HG03354 (cell line): ENCODE measurements at regions not wholly inside any gene's neighbourhood (a gene's known extent, or its start where the extent isn't known, plus 50 kb on each side); places are given as distances from the start of the nearest gene placed in this dataset.

Source experiments
- ATAC-seq: cut with Tn5 transposase; IDR thresholded peaks from one replicate; pipeline ENCODE4 v1.9.1; 2021; ENCODE audit warnings: mild to moderate bottlenecking; ENCODE audit not compliant: unreplicated experiment, poor library complexity, severe bottlenecking

GRCh38 chr1:55726994-55727393 lies 511.8 kb upstream of the USP24 start:
- no peak for ATAC-seq

GRCh38 chr1:55725378-55725777 lies 510.2 kb upstream of the USP24 start:
- no peak for ATAC-seq

DNA sequence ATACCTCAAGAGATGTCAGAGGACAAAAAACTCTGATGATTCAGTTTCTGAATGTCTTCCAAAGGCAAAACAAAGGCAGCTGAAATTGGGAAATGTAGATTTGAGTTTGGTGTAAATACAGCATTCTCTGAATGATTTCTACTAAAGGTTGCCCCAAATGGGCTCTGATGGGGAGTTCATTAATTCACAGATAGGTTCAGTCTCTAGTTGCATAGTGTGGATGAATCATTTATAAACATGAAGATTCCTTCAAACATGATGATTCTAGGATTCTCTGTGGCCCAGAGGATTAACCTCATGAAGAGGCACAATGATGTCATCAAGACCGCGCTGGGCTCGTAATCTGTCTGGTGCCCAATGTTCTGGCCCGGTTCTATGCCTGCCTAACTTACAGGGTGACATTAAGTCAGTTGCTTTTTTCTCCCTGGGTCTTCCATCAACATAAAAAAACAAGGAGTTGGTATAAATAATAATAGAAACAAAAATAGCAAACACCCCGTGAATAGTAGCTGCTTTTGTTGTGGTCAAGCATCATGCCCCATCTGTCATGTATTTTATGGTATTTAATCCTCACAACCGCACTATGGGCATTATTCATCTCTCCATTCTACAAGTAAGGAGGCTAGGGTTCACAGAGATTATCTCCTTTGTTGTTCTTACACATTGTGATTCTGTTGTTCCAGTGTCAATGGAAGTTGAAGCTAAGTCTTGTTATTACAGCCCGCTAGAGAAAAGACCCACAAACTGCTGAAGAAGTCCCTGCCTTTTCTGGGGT lies 509.6 kb upstream of the USP24 start:
- ATAC-seq = no peak

GRCh38 chr1:55723001-55723400 lies 507.8 kb upstream of the USP24 start:
- no peak for ATAC-seq

- no peak for ATAC-seq
These were observed 505.1 kb upstream of the USP24 start for GRCh38 chr1:55720261-55720660.

GRCh38 chr1:55718758-55719671 lies 503.9 kb upstream of the USP24 start:
- ATAC-seq = no peak

DNA sequence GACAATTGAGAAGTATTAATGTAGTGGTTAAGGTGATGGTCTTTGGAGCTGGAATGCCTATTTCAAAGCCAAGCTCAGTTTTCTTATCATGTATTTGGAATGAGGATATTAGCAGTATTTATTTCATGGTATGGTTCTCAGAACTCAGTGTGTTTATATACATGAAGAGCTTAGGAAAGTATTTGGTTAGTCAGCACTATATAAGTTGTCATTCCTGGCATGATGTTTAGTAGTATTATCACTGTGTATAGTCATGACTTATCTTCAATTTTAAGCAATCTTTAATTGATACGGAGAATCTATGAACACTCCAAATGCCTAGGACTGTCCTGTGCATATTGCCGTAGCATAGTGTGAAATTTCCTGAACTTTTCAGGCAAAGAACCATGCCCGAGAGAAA lies 501.9 kb upstream of the USP24 start:
- no peak for ATAC-seq

DNA sequence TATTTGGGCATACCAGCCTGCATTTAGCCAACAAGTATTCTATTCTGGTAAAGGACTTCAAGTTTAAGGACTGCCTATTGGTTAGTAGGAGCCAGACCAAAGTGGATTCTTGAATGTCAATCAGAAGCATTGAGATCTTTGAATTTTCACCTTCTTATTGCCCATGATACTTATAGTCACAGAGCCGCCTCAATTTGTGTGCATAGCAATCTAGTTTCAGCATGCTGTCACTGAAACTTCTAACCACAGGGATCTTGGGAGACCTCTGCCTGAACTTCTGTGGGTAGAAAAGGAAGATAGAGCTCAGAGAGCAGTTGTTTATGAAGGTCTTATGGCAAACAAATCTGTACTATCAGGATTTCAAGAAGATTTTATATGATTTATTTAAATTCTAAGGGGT lies 501.4 kb upstream of the USP24 start:
- no peak for ATAC-seq

DNA sequence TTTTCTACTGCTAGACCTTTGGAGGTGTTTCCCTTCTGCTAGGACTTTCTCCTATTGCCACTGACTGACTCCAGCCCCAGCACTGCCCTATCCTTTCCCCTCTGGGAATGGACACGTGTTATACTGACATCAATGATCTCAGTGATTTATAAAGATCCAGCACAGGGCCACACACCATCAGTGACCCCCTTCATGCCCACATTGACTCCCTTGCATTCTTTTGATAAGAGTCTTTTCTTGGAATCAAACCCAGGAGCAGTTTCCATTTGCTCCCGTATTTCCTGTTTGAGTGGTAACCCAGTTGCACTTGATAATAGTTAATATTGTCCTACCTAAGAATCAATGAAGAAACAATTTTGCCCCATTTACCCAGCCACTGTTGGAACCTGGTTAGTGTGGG lies 501.0 kb upstream of the USP24 start:
- no peak for ATAC-seq

- ATAC-seq = no peak
These were observed 499.1 kb upstream of the USP24 start for GRCh38 chr1:55714230-55714629.

GRCh38 chr1:55713516-55713915 lies 498.4 kb upstream of the USP24 start:
- ATAC-seq = no peak

DNA sequence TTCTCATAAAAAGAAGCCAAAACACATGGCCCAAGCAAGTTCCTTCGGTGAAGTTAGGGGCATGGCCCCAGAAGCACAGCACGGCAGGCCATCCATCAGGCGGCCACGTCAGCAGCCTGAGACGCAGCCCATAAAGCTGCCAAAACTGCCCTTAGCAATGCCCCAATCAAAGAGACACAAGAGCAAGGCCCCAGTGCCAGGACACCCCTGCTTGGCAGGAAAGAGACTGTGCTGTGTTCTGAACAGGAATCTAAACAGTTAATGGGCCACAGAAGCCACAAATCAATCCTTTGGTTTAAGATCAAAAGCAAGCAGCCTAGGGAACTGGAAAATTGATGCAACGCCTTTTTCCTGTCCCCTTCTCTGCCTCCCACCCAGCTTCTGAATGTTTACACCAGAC lies 497.0 kb upstream of the USP24 start:
- ATAC-seq = no peak

DNA sequence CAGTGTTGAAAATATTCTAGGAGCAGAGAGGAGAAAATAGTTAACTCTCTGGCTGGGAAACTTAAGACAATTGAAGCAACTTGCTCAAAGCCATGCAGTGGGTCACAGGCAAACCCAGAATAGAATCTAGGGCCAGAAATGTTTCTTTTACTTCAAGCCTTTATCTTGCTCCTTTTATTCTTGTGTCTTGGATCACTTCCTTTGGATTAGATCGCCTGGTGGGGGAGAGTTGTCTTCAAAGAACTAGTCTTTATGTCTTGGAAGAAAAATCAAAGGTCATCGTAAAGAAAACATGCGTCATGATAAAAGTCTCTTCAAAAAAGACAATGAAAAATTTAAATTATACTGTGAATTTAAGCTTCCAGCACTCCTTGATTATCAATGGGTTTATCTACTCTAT lies 493.6 kb upstream of the USP24 start:
- no peak for ATAC-seq

- no peak for ATAC-seq
These were observed 492.7 kb upstream of the USP24 start for GRCh38 chr1:55707846-55708245.

DNA sequence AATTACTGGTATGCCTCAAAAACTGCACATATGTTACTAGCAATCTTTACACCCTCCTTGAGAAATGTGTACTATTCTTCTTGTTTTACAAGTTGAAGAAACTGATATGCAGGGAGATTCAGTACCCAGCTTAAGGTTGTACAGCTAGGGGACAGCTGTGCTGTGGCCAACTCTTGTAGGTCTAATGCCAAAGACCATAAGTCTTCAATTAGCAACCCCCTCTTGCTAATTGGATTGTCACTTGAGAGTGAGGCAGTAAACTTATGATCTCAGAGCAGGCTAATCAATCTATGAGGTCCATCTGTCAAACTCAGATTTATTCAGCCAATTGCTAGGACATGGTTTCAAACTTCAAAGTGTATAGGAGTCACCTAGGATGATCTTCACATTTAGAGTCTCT lies 492.0 kb upstream of the USP24 start:
- no peak for ATAC-seq

- ATAC-seq = no peak
These were observed 491.2 kb upstream of the USP24 start for GRCh38 chr1:55706397-55706796.

GRCh38 chr1:55703726-55704363 lies 488.7 kb upstream of the USP24 start:
- no peak for ATAC-seq

- ATAC-seq = peak; percentile 90
These were observed 486.9 kb upstream of the USP24 start for GRCh38 chr1:55702064-55702463.

DNA sequence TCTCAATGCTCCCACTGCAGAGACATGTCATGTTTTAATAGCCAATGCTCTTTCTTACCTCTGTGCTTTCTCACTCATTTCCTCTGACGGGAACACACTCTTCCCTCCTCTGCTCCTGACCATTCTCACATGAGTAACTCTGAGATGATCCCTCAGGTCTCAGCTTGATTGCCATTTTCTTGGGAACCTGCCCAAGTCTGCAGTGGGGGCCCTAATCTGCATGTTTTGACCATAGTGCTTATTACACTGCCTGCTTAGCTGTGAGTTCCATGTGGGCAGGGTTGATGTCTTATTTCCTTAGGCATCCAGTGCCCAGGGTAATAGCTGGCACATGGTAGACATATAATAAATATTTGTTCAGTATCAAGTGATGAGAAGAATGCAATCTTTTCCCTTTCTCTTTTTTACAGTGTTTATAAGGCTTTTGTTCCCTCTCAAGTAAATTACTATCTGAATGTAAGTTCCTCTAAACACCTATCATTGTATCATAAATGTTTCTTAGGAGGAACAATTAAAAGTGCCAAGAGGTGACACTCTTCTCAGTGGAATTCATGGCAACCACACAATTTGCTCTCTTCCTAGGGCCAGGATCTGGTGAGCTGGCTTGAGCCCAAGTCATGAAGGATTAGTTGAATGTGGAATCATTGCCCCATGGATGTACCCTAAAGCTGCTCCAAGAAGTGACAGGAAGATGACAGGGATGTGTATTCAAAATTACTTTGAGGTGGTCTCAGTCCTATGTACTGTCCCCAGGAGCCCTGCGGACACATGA lies 485.4 kb upstream of the USP24 start:
- no peak for ATAC-seq

DNA sequence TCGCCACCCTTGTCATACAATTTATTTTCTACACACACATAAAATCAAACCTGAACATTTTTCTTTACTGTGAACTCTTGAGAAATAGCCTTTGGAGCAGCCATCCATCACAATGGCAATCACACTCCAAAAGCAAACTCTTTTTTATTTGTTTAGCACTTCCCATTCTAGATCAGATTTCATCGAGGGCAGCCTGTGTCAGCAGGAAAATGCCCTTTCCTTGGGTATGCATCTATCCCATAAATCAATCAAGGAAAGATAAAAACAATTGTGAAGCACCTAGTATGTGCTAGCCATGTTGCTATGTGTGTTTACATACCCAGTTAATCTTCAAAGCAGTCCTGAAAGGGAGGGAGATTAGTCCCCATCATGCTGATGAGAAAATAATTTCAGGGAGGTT lies 484.1 kb upstream of the USP24 start:
- no peak for ATAC-seq
